ENCODE measurements at regions not wholly inside any gene's neighbourhood (a gene's known extent, or its start where the extent isn't known, plus 50 kb on each side); places are given as distances from the start of the nearest gene placed in this dataset.
"Not testable (repeated sequence)": the region's sequence is repeated elsewhere in the genome, so short reads cannot be mapped to it uniquely, and the experiment has no call there.

GRCh38 chr6:44000164-44000842 is 126.9 kb downstream of the MRPL14 start:
- H3K4me1 ChIP-seq = peaks cover 5% of the 10 kb centered on the region
- intact Hi-C loops (cut with DNase I; ENCODE audit: low total_unique reads) = no loop called here
- no peaks in the 10 kb centered on the region for H3K36me3 ChIP-seq (ENCODE audit: low read depth, missing control alignments)
- no peaks in the 10 kb centered on the region for H3K9me3 ChIP-seq
- no peaks in the 10 kb centered on the region for H3K27me3 ChIP-seq
- TF ChIP-seq POLR2A (IDR thresholded peaks at IDR 0.05) = no peak
- no peak for TF ChIP-seq CTCF (IDR thresholded peaks at IDR 0.05)
- DNase-seq = no peak
- no peak overlapping the region for H3K27ac ChIP-seq
- no peak overlapping the region for H3K4me3 ChIP-seq
- 63 to 76% methylated on average over 12 to 14 of the region's 14 CpGs for WGBS, 2 donors

DNA sequence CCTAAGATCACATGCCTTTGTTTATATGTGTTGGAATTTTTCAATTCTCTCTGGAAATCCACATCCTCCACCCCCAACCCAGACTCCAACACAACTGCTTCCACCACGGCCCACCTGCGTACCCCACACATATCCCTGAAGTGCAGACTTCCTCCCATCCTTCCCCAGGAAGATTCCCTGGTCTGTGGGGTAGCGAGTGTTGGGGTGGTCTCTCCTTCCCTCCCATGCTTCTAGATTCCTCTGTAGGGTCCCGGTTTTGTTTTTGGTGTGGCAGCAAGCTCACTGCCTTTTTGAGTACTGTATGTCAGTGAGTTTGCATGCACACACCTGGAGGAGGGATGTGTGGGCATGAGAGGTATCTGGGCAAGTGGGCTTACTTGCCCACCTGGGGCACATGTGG is 127.6 kb downstream of the MRPL14 start:
- no peak overlapping the region for H3K4me3 ChIP-seq
- no peak for DNase-seq
- TF ChIP-seq CTCF (IDR thresholded peaks at IDR 0.05) = no peak
- no peak for TF ChIP-seq POLR2A (IDR thresholded peaks at IDR 0.05)
- no peaks in the 10 kb centered on the region for H3K27me3 ChIP-seq
- intact Hi-C loops (cut with DNase I; ENCODE audit: low total_unique reads) = no loop called here
- no peaks in the 10 kb centered on the region for H3K9me3 ChIP-seq
- H3K36me3 ChIP-seq (ENCODE audit: low read depth, missing control alignments) = no peaks in the 10 kb centered on the region
- H3K27ac ChIP-seq = no peak overlapping the region
- WGBS, 2 donors = 92 to 94% methylated on average over 4 of the region's 4 CpGs
- H3K4me1 ChIP-seq = peaks cover 5% of the 10 kb centered on the region

DNA sequence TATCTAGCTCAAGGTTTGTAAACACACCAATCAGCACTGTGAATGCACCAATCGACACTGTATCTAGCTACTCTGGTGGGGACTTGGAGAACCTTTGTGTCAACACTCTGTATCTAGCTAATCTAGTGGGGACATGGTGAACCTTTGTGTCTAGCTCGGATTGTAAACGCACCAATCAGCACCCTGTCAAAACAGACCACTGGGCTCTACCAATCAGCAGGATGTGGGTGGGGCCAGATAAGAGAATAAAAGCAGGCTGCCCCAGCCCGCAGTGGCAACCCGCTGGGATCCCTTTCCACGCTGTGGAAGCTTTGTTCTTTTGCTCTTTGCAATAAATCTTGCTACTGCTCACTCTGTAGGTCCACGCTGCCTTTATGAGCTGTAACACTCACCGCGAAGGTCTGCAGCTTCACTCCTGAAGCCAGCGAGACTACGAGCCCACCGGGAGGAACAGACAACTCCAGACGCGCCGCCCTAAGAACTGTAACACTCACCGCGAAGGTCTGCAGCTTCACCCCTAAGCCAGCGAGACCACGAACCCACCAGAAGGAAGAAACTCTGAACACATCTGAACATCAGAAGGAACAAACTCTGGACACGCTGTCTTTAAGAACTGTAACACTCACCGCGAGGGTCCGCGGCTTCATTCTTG is 128.5 kb downstream of the MRPL14 start:
- H3K4me1 ChIP-seq; H3K9me3 ChIP-seq; H3K36me3 ChIP-seq (ENCODE audit: low read depth, missing control alignments); intact Hi-C loops (cut with DNase I; ENCODE audit: low total_unique reads); H3K4me3 ChIP-seq; H3K27ac ChIP-seq; H3K27me3 ChIP-seq; DNase-seq: not testable (repeated sequence)
- WGBS, 2 donors = 85 to 89% methylated on average over 16 to 24 of the region's 24 CpGs

- DNase-seq; H3K4me3 ChIP-seq; H3K4me1 ChIP-seq; H3K27me3 ChIP-seq; H3K36me3 ChIP-seq (ENCODE audit: low read depth, missing control alignments); H3K9me3 ChIP-seq; H3K27ac ChIP-seq; intact Hi-C loops (cut with DNase I; ENCODE audit: low total_unique reads): not testable (repeated sequence)
- 91% methylated on average over 31 of the region's 35 CpGs; no CpG with 5 or more reads in 1 of the 2 donors for WGBS, 2 donors
Observed at GRCh38 chr6:43997990-43998585, 129.2 kb downstream of the MRPL14 start.

DNA sequence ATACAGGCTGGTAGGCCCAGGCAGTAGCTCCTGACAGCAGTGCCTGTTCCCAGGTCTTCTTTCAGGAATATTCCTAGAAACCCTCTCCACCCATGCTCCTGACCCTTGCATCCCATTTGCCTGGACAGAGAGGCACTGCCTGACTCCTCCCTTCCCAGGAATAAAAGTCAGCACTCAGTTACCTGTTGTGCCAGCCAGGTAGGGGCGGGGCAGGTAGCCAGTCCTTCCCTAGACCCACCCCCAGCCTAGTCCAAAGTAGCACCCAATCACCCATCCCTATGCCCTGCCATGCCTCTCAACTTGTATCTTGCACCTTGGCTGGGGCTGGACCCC is 129.9 kb downstream of the MRPL14 start:
- no peak overlapping the region for H3K27ac ChIP-seq
- WGBS, 2 donors = 90 to 96% methylated on average over 1 of the region's 1 CpG
- intact Hi-C loops (cut with DNase I; ENCODE audit: low total_unique reads) = no loop called here

More for the DNA sequence above, 129.9 kb downstream of the MRPL14 start:
- no peak for TF ChIP-seq POLR2A (IDR thresholded peaks at IDR 0.05)
- TF ChIP-seq CTCF (IDR thresholded peaks at IDR 0.05) = no peak
- DNase-seq = no peak
- H3K36me3 ChIP-seq (ENCODE audit: low read depth, missing control alignments) = no peaks in the 10 kb centered on the region
- peaks cover 4% of the 10 kb centered on the region for H3K4me1 ChIP-seq
- no peak overlapping the region for H3K4me3 ChIP-seq
- no peaks in the 10 kb centered on the region for H3K27me3 ChIP-seq
- H3K9me3 ChIP-seq = no peaks in the 10 kb centered on the region
